Neural crest cell (in vitro differentiated cells): ENCODE measurements at regions not wholly inside any gene's neighbourhood (a gene's known extent, or its start where the extent isn't known, plus 50 kb on each side); places are given as distances from the start of the nearest gene placed in this dataset.
A peak's percentile ranks its signal among the peaks of the same experiment; 100 is the strongest.

Source experiments
- DNase-seq: peaks from one replicate; pipeline ENCODE4 v3.0.0; 2021; ENCODE audit warnings: low read depth, mixed read lengths, low spot score
- H3K27ac Mint-ChIP-seq: one replicate; pipeline ENCODE4 v1.8.0; 2021; ENCODE audit warnings: mild to moderate bottlenecking, mixed read lengths; ENCODE audit not compliant: unreplicated experiment
- H3K27me3 Mint-ChIP-seq: 2 replicates; pipeline ENCODE4 v1.8.0; 2021; ENCODE audit warnings: low read depth, mild to moderate bottlenecking, mixed read lengths
- H3K36me3 Mint-ChIP-seq: 2 replicates; pipeline ENCODE4 v1.8.0; 2021; ENCODE audit warnings: low read depth, mild to moderate bottlenecking, mixed read lengths
- H3K4me1 Mint-ChIP-seq: 2 replicates; pipeline ENCODE4 v1.8.0; 2021; ENCODE audit warnings: mixed read lengths
- H3K4me3 Mint-ChIP-seq: one replicate; pipeline ENCODE4 v1.8.0; 2021; ENCODE audit warnings: mild to moderate bottlenecking, mixed read lengths
- H3K9me3 Mint-ChIP-seq: 2 replicates; pipeline ENCODE4 v1.8.0; 2021; ENCODE audit warnings: mixed read lengths
- CTCF ChIP-seq: fragments of 200-600 bp; sonication (generic); conservative IDR thresholded peaks from 2 replicates; pipeline ENCODE4 v1.5.0; 2021; ENCODE audit warnings: antibody characterized with exemption, mild to moderate bottlenecking

GRCh38 chr12:89215196-89215595 is 137.1 kb downstream of the DUSP6 start:
- no peak for TF ChIP-seq CTCF
- DNase-seq, result no peak
- Mint-ChIP-seq H3K36me3 (no peaks in the 10 kb centered on the region), H3K27me3 (no peaks in the 10 kb centered on the region), H3K27ac (no peak overlapping the region), H3K9me3 (no peaks in the 10 kb centered on the region), H3K4me1 (peaks cover 22% of the 10 kb centered on the region), H3K4me3 (no peak overlapping the region)

- no peak for DNase-seq
- Mint-ChIP-seq H3K27me3 (no peaks in the 10 kb centered on the region), H3K4me3 (no peak overlapping the region), H3K4me1 (peaks cover 36% of the 10 kb centered on the region), H3K36me3 (no peaks in the 10 kb centered on the region), H3K27ac (no peak overlapping the region), H3K9me3 (no peaks in the 10 kb centered on the region)
- no peak for TF ChIP-seq CTCF
These were observed 138.6 kb downstream of the DUSP6 start for GRCh38 chr12:89213747-89214146.

GRCh38 chr12:89213139-89213538 is 139.2 kb downstream of the DUSP6 start:
- no peaks in the 10 kb centered on the region for H3K9me3 Mint-ChIP-seq
- peaks cover 40% of the 10 kb centered on the region for H3K4me1 Mint-ChIP-seq
- H3K4me3 Mint-ChIP-seq, result no peak overlapping the region
- H3K36me3 Mint-ChIP-seq, result no peaks in the 10 kb centered on the region
- TF ChIP-seq CTCF, result no peak
- H3K27me3 Mint-ChIP-seq, result no peaks in the 10 kb centered on the region
- H3K27ac Mint-ChIP-seq, result no peak overlapping the region
- DNase-seq, result no peak

DNA sequence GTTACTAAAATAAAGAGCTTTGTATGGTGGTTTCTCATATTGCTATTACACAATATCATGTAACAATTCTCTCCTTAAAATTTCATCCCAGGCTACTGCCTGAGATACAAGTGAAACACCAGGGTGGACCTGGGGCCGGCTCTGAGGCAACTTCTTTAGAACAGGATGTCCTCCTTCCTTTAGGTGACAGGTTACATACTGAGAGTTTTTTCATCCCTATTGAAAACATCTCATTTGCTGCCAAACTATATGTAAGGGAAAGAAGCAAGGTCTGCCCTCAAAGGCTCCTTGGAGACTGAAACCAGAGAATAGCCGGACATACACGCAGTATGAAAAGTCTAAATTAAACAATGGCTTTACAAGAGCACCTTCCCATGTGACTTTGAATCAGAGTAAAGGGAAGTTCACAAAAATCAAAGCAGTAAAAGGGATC is 139.9 kb downstream of the DUSP6 start:
- H3K4me1 Mint-ChIP-seq, result peaks cover 44% of the 10 kb centered on the region

GRCh38 chr12:89211456-89211855 is 140.8 kb downstream of the DUSP6 start:
- Mint-ChIP-seq H3K27me3 (no peaks in the 10 kb centered on the region), H3K27ac (no peak overlapping the region), H3K9me3 (no peaks in the 10 kb centered on the region), H3K4me3 (no peak overlapping the region), H3K4me1 (peaks cover 44% of the 10 kb centered on the region), H3K36me3 (no peaks in the 10 kb centered on the region)
- no peak for DNase-seq
- TF ChIP-seq CTCF, result no peak

More for the DNA sequence above, 139.9 kb downstream of the DUSP6 start:
- no peak for DNase-seq
- TF ChIP-seq CTCF, result no peak
- Mint-ChIP-seq H3K4me3 (no peak overlapping the region), H3K27ac (no peak overlapping the region), H3K9me3 (no peaks in the 10 kb centered on the region), H3K36me3 (no peaks in the 10 kb centered on the region), H3K27me3 (no peaks in the 10 kb centered on the region)

- no peaks in the 10 kb centered on the region for H3K36me3 Mint-ChIP-seq
- no peak for TF ChIP-seq CTCF
- H3K27me3 Mint-ChIP-seq, result no peaks in the 10 kb centered on the region
- H3K27ac Mint-ChIP-seq, result peak overlapping the region; percentile 72
- H3K9me3 Mint-ChIP-seq, result no peaks in the 10 kb centered on the region
- no peak for DNase-seq
- no peak overlapping the region for H3K4me3 Mint-ChIP-seq
- peaks cover 44% of the 10 kb centered on the region for H3K4me1 Mint-ChIP-seq
These were observed 142.0 kb downstream of the DUSP6 start for GRCh38 chr12:89210277-89210676.
